ENCODE measurements at regions not wholly inside any gene's neighbourhood (a gene's known extent, or its start where the extent isn't known, plus 50 kb on each side); places are given as distances from the start of the nearest gene placed in this dataset.

DNA sequence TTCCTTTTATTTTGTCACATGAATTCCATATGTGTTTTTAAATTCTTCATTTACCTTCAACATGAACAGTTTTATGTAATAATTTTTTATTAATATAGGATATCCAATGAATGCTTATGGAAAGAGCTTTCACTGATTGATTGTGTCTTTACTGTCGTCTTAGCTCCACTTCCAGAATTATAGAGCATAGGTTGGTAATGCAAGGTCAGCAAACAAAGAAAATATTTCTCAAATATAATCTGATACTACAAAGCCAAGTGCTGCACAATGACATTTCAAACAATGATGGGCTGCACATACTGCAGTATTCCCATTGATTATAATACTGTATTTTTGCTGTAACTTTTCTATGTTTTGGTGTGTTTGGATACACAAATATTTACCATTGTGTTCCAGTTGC, 275.7 kb upstream of the RSPO3 start:
- Mint-ChIP-seq H3K4me1 (no peaks in the 10 kb centered on the region), H3K9me3 (peaks cover 20% of the 10 kb centered on the region), H3K4me3 (no peak overlapping the region), H3K27me3 (ENCODE audit: low read depth) (no peaks in the 10 kb centered on the region), H3K27ac (no peak overlapping the region), H3K36me3 (no peaks in the 10 kb centered on the region)
- TF ChIP-seq, protein P1, sequence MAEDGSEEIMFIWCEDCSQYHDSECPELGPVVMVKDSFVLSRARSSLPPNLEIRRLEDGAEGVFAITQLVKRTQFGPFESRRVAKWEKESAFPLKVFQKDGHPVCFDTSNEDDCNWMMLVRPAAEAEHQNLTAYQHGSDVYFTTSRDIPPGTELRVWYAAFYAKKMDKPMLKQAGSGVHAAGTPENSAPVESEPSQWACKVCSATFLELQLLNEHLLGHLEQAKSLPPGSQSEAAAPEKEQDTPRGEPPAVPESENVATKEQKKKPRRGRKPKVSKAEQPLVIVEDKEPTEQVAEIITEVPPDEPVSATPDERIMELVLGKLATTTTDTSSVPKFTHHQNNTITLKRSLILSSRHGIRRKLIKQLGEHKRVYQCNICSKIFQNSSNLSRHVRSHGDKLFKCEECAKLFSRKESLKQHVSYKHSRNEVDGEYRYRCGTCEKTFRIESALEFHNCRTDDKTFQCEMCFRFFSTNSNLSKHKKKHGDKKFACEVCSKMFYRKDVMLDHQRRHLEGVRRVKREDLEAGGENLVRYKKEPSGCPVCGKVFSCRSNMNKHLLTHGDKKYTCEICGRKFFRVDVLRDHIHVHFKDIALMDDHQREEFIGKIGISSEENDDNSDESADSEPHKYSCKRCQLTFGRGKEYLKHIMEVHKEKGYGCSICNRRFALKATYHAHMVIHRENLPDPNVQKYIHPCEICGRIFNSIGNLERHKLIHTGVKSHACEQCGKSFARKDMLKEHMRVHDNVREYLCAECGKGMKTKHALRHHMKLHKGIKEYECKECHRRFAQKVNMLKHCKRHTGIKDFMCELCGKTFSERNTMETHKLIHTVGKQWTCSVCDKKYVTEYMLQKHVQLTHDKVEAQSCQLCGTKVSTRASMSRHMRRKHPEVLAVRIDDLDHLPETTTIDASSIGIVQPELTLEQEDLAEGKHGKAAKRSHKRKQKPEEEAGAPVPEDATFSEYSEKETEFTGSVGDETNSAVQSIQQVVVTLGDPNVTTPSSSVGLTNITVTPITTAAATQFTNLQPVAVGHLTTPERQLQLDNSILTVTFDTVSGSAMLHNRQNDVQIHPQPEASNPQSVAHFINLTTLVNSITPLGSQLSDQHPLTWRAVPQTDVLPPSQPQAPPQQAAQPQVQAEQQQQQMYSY (CRISPR knock-in tag; IDR thresholded peaks at IDR 0.05), result no peak
- no peak for TF ChIP-seq ZNF138 (CRISPR knock-in tag; conservative IDR thresholded peaks at IDR 0.05)
- TF ChIP-seq SMAD3 (CRISPR knock-in tag; IDR thresholded peaks at IDR 0.05; ENCODE audit: borderline replicate concordance), result no peak
- TF ChIP-seq, protein P2, sequence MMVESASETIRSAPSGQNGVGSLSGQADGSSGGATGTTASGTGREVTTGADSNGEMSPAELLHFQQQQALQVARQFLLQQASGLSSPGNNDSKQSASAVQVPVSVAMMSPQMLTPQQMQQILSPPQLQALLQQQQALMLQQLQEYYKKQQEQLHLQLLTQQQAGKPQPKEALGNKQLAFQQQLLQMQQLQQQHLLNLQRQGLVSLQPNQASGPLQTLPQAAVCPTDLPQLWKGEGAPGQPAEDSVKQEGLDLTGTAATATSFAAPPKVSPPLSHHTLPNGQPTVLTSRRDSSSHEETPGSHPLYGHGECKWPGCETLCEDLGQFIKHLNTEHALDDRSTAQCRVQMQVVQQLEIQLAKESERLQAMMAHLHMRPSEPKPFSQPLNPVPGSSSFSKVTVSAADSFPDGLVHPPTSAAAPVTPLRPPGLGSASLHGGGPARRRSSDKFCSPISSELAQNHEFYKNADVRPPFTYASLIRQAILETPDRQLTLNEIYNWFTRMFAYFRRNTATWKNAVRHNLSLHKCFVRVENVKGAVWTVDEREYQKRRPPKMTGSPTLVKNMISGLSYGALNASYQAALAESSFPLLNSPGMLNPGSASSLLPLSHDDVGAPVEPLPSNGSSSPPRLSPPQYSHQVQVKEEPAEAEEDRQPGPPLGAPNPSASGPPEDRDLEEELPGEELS (CRISPR knock-in tag; IDR thresholded peaks at IDR 0.05), result no peak
- TF ChIP-seq, protein P3, sequence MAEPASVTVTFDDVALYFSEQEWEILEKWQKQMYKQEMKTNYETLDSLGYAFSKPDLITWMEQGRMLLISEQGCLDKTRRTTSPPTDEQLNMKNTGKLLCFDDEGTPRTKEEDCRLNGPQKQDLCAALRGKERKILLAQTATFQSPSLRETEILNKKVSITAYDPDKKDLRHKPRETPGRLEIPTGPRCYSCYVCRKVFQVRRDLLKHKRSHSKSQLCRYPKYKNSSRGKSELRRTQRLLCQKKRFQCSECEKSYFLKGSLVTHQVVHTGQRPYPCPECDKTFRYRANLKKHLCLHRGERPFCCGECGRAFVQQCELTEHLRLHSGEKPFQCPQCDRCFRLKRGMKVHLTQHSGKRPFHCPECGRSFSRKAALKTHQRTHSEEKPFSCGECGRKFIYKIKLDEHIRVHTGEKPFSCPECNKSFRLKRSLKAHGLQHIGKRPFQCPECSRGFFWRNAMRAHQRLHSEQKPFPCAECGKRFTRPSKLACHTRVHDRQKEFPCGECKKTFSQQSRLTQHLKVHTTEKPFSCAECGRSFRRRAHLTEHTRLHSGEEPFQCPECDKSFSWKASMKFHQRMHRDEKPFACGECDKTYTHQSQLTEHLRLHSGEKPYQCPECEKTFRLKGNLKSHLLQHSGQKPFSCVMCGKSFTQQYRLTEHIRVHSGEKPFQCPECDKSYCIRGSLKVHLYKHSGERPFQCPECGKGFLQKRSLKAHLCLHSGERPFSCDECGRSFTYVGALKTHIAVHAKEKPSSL (CRISPR knock-in tag; conservative IDR thresholded peaks at IDR 0.05), result no peak
- TF ChIP-seq, protein P4, sequence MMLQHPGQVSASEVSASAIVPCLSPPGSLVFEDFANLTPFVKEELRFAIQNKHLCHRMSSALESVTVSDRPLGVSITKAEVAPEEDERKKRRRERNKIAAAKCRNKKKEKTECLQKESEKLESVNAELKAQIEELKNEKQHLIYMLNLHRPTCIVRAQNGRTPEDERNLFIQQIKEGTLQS (CRISPR knock-in tag; conservative IDR thresholded peaks at IDR 0.05), result no peak
- TF ChIP-seq, protein P5, sequence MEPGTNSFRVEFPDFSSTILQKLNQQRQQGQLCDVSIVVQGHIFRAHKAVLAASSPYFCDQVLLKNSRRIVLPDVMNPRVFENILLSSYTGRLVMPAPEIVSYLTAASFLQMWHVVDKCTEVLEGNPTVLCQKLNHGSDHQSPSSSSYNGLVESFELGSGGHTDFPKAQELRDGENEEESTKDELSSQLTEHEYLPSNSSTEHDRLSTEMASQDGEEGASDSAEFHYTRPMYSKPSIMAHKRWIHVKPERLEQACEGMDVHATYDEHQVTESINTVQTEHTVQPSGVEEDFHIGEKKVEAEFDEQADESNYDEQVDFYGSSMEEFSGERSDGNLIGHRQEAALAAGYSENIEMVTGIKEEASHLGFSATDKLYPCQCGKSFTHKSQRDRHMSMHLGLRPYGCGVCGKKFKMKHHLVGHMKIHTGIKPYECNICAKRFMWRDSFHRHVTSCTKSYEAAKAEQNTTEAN (CRISPR knock-in tag; IDR thresholded peaks at IDR 0.05), result no peak
- no peak for TF ChIP-seq OVOL2 (CRISPR knock-in tag; IDR thresholded peaks at IDR 0.05; ENCODE audit: borderline replicate concordance)
- TF ChIP-seq TP53 (CRISPR knock-in tag; IDR thresholded peaks at IDR 0.05), result no peak
- TF ChIP-seq, protein P6, sequence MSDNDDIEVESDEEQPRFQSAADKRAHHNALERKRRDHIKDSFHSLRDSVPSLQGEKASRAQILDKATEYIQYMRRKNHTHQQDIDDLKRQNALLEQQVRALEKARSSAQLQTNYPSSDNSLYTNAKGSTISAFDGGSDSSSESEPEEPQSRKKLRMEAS (CRISPR knock-in tag; IDR thresholded peaks at IDR 0.05), result no peak
- TF ChIP-seq ZNF671 (CRISPR knock-in tag; IDR thresholded peaks at IDR 0.05), result no peak
- TF ChIP-seq, protein P7, sequence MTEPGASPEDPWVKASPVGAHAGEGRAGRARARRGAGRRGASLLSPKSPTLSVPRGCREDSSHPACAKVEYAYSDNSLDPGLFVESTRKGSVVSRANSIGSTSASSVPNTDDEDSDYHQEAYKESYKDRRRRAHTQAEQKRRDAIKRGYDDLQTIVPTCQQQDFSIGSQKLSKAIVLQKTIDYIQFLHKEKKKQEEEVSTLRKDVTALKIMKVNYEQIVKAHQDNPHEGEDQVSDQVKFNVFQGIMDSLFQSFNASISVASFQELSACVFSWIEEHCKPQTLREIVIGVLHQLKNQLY (CRISPR knock-in tag; IDR thresholded peaks at IDR 0.05), result no peak
- ChIA-PET POLR2A (no interaction called here), CTCF (no interaction called here)
- ATAC-seq (no peak), DNase-seq (ENCODE audit: low spot score) (no peak)

DNA sequence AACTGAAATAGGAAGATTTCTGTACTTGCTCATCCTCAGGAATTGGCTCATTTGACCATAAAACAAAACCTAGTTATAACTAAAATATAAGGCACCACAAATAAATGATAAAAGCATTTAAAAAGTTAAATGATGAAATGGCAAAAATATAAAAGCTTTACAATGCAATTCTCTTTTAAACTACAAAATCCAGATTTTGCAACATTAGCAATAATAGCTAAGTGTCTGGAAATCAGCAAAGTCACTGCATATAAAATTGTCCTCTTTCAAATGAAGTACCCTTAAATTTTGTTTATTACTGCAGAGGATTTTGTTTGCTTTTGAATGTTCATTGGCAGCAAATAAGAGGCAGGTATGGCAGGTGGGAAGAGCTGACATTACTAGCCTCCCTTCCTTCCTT, 270.4 kb upstream of the RSPO3 start:
- CTCF ChIA-PET, result no interaction called here
- POLR2A ChIA-PET, result no interaction called here
- Mint-ChIP-seq H3K4me3 (no peak overlapping the region), H3K4me1 (0 out of 2 replicates have a peak, but pooled peaks cover under 1% of the 10 kb centered on the region), H3K9me3 (peaks cover 35% of the 10 kb centered on the region), H3K27me3 (ENCODE audit: low read depth) (peaks cover 6% of the 10 kb centered on the region), H3K36me3 (peaks cover 19% of the 10 kb centered on the region), H3K27ac (no peak overlapping the region)
- no peak for ATAC-seq
- DNase-seq (ENCODE audit: low spot score), result no peak
- TF ChIP-seq, protein P8, sequence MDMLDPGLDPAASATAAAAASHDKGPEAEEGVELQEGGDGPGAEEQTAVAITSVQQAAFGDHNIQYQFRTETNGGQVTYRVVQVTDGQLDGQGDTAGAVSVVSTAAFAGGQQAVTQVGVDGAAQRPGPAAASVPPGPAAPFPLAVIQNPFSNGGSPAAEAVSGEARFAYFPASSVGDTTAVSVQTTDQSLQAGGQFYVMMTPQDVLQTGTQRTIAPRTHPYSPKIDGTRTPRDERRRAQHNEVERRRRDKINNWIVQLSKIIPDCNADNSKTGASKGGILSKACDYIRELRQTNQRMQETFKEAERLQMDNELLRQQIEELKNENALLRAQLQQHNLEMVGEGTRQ (CRISPR knock-in tag; IDR thresholded peaks at IDR 0.05), result no peak
- no peak for TF ChIP-seq SP1 (CRISPR knock-in tag; conservative IDR thresholded peaks at IDR 0.05)
- TF ChIP-seq ZNF671 (CRISPR knock-in tag; IDR thresholded peaks at IDR 0.05), result no peak
- no peak for TF ChIP-seq CBFB (CRISPR knock-in tag; IDR thresholded peaks at IDR 0.05; ENCODE audit: low read depth)
- no peak for TF ChIP-seq ZNF232 (CRISPR knock-in tag; IDR thresholded peaks at IDR 0.05)
- TF ChIP-seq FOXJ3 (CRISPR knock-in tag; IDR thresholded peaks at IDR 0.05; ENCODE audit: borderline replicate concordance), result no peak
- TF ChIP-seq, protein P5 (CRISPR knock-in tag; IDR thresholded peaks at IDR 0.05), result no peak
- TF ChIP-seq, protein P9, sequence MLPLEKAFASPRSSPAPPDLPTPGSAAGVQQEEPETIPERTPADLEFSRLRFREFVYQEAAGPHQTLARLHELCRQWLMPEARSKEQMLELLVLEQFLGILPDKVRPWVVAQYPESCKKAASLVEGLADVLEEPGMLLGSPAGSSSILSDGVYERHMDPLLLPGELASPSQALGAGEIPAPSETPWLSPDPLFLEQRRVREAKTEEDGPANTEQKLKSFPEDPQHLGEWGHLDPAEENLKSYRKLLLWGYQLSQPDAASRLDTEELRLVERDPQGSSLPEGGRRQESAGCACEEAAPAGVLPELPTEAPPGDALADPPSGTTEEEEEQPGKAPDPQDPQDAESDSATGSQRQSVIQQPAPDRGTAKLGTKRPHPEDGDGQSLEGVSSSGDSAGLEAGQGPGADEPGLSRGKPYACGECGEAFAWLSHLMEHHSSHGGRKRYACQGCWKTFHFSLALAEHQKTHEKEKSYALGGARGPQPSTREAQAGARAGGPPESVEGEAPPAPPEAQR (CRISPR knock-in tag; IDR thresholded peaks at IDR 0.05), result no peak
- no peak for TF ChIP-seq SOX15 (CRISPR knock-in tag; IDR thresholded peaks at IDR 0.05)
- TF ChIP-seq NFYB (CRISPR knock-in tag; conservative IDR thresholded peaks at IDR 0.05; ENCODE audit: low read depth), result no peak

Measured in WTC11 (cell line).